ENCODE measurements at regions not wholly inside any gene's neighbourhood (a gene's known extent, or its start where the extent isn't known, plus 50 kb on each side); places are given as distances from the start of the nearest gene placed in this dataset.
"Not testable (repeated sequence)": the region's sequence is repeated elsewhere in the genome, so short reads cannot be mapped to it uniquely, and the experiment has no call there.

DNA sequence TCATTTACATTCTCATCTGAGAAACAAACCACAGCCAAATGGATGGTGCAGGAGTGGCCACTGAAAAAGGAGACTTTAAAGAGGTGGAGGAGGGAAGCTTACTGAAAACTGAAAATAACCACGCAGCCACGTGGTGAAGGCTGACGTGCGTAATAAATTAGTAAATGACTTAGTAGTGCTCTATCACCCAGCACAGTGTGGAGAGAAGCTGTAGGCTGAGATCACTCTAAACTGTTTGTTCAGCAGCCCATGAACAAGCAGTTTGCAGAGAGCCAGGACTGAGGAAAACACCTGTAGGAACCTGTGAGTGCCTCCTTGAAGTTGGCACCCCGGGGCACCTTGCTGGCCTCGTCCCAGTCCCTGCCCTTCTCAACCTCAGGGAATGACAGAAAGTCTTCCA is 193.0 kb downstream of the TXNL1 start:
- no peak overlapping the region for H3K4me2 ChIP-seq (ENCODE audit: low read depth, low read length)
- no peaks in the 10 kb centered on the region for H3F3A ChIP-seq (ENCODE audit: insufficient read depth, low read length)
- no peak overlapping the region for H3K9ac ChIP-seq (ENCODE audit: low read length)
- no peaks in the 10 kb centered on the region for H3K27me3 ChIP-seq (replicated peaks; ENCODE audit: insufficient read depth, low read length)
- H3K9me3 ChIP-seq (replicated peaks; ENCODE audit: insufficient read depth, low read length) = no peaks in the 10 kb centered on the region
- H3K4me3 ChIP-seq (ENCODE audit: low read length) = no peak overlapping the region
- H4K20me1 ChIP-seq (ENCODE audit: insufficient read depth, low read length) = no peaks in the 10 kb centered on the region
- no peak for DNase-seq
- no peaks in the 10 kb centered on the region for H3K79me2 ChIP-seq (ENCODE audit: low read length)
- no peak overlapping the region for H2AFZ ChIP-seq (ENCODE audit: low read length)
- TF ChIP-seq, protein P1, sequence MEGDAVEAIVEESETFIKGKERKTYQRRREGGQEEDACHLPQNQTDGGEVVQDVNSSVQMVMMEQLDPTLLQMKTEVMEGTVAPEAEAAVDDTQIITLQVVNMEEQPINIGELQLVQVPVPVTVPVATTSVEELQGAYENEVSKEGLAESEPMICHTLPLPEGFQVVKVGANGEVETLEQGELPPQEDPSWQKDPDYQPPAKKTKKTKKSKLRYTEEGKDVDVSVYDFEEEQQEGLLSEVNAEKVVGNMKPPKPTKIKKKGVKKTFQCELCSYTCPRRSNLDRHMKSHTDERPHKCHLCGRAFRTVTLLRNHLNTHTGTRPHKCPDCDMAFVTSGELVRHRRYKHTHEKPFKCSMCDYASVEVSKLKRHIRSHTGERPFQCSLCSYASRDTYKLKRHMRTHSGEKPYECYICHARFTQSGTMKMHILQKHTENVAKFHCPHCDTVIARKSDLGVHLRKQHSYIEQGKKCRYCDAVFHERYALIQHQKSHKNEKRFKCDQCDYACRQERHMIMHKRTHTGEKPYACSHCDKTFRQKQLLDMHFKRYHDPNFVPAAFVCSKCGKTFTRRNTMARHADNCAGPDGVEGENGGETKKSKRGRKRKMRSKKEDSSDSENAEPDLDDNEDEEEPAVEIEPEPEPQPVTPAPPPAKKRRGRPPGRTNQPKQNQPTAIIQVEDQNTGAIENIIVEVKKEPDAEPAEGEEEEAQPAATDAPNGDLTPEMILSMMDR (IDR thresholded peaks at IDR 0.05; ENCODE audit: low read length) = no peak
- TF ChIP-seq EZH2 (optimal IDR thresholded peaks at IDR 0.05; ENCODE audit: low read depth, low read length) (no peak), EZH2phosphoT487 (IDR thresholded peaks at IDR 0.05; ENCODE audit: low read length) (no peak)
- H3K36me3 ChIP-seq (replicated peaks; ENCODE audit: insufficient read depth, low read length) = no peaks in the 10 kb centered on the region
- no peaks in the 10 kb centered on the region for H3K4me1 ChIP-seq (ENCODE audit: low read length)
- H3K9me2 ChIP-seq (replicated peaks; ENCODE audit: insufficient read depth, low read length) = no peaks in the 10 kb centered on the region
- H3K27ac ChIP-seq (ENCODE audit: low read length) = no peak overlapping the region

DNA sequence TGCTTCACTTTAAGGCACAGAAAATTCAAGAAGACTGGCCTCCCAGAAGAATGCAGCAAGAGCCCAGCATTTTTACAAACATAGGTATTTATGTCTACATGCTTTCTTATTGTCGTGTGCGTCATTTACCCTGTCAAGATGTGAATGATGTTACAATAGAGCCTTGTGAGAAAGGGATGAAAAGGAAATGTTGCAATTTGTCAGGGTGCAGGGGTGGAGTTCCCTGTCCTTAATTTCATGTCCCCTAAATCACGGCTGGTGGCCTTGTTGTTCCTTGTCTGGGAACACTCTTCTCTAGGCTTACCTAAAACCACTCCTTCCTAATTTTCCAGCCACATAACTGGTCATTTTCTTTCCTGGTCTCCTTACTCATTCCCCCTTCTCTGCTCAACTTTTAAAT is 194.2 kb downstream of the TXNL1 start:
- no peak overlapping the region for H3K27ac ChIP-seq (ENCODE audit: low read length)
- no peaks in the 10 kb centered on the region for H3K79me2 ChIP-seq (ENCODE audit: low read length)
- no peaks in the 10 kb centered on the region for H3K9me3 ChIP-seq (replicated peaks; ENCODE audit: insufficient read depth, low read length)
- H3K9ac ChIP-seq (ENCODE audit: low read length) = no peak overlapping the region
- H3K4me1 ChIP-seq (ENCODE audit: low read length) = no peaks in the 10 kb centered on the region
- no peak overlapping the region for H3K4me3 ChIP-seq (ENCODE audit: low read length)
- H4K20me1 ChIP-seq (ENCODE audit: insufficient read depth, low read length) = no peaks in the 10 kb centered on the region
- no peak overlapping the region for H2AFZ ChIP-seq (ENCODE audit: low read length)
- DNase-seq = no peak
- H3K27me3 ChIP-seq (replicated peaks; ENCODE audit: insufficient read depth, low read length) = no peaks in the 10 kb centered on the region
- no peak for TF ChIP-seq EZH2 (optimal IDR thresholded peaks at IDR 0.05; ENCODE audit: low read depth, low read length)
- TF ChIP-seq, protein P1 (IDR thresholded peaks at IDR 0.05; ENCODE audit: low read length) = no peak
- no peak for TF ChIP-seq EZH2phosphoT487 (IDR thresholded peaks at IDR 0.05; ENCODE audit: low read length)
- no peaks in the 10 kb centered on the region for H3K9me2 ChIP-seq (replicated peaks; ENCODE audit: insufficient read depth, low read length)
- no peaks in the 10 kb centered on the region for H3F3A ChIP-seq (ENCODE audit: insufficient read depth, low read length)
- no peaks in the 10 kb centered on the region for H3K36me3 ChIP-seq (replicated peaks; ENCODE audit: insufficient read depth, low read length)
- no peak overlapping the region for H3K4me2 ChIP-seq (ENCODE audit: low read depth, low read length)

DNA sequence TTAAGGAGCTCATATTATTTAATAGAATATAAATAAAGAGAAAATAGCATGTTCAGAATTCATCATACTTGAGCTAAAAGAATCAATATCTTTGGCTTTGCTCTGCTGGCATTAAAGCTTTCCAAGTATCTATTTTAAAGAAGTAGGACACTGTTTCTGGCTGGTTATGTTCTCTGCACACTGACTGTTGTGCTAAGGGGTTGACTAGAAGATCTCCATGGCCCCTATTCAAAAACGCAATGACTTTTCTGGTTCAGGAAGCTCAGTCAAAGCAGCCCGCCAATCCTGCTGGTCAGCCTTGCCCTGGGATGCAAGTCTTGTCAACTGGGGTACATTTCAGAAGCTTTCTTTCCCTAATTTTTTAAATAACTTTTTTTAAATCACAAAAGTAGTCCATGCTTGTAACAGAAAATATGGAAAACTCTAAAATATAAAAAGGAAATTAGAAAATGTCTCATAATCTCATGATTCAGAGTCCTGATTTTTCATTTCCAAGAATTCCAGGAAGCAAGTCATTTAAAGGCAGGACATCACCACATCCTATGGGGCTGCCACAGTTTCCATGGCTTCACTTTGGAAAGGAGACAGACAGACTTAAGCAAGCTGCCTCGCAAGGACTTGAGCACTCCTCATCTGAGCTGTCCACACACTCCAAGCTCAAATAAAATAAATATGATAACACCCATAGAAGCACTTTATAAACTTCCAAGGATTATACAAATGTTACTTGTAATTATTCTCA is 195.1 kb downstream of the TXNL1 start:
- no peaks in the 10 kb centered on the region for H3K27me3 ChIP-seq (replicated peaks; ENCODE audit: insufficient read depth, low read length)
- TF ChIP-seq EZH2phosphoT487 (IDR thresholded peaks at IDR 0.05; ENCODE audit: low read length) = no peak
- no peak for TF ChIP-seq EZH2 (optimal IDR thresholded peaks at IDR 0.05; ENCODE audit: low read depth, low read length)
- TF ChIP-seq, protein P1 (IDR thresholded peaks at IDR 0.05; ENCODE audit: low read length) = no peak
- DNase-seq = no peak
- no peaks in the 10 kb centered on the region for H3K9me3 ChIP-seq (replicated peaks; ENCODE audit: insufficient read depth, low read length)
- H3K79me2 ChIP-seq (ENCODE audit: low read length) = no peaks in the 10 kb centered on the region
- no peaks in the 10 kb centered on the region for H3K4me1 ChIP-seq (ENCODE audit: low read length)
- H2AFZ ChIP-seq (ENCODE audit: low read length) = no peak overlapping the region
- H3K4me3 ChIP-seq (ENCODE audit: low read length) = no peak overlapping the region
- H3K4me2 ChIP-seq (ENCODE audit: low read depth, low read length) = no peak overlapping the region
- H3K9ac ChIP-seq (ENCODE audit: low read length) = no peak overlapping the region
- no peaks in the 10 kb centered on the region for H3K36me3 ChIP-seq (replicated peaks; ENCODE audit: insufficient read depth, low read length)
- no peaks in the 10 kb centered on the region for H3F3A ChIP-seq (ENCODE audit: insufficient read depth, low read length)
- no peak overlapping the region for H3K27ac ChIP-seq (ENCODE audit: low read length)
- H4K20me1 ChIP-seq (ENCODE audit: insufficient read depth, low read length) = no peaks in the 10 kb centered on the region
- no peaks in the 10 kb centered on the region for H3K9me2 ChIP-seq (replicated peaks; ENCODE audit: insufficient read depth, low read length)

DNA sequence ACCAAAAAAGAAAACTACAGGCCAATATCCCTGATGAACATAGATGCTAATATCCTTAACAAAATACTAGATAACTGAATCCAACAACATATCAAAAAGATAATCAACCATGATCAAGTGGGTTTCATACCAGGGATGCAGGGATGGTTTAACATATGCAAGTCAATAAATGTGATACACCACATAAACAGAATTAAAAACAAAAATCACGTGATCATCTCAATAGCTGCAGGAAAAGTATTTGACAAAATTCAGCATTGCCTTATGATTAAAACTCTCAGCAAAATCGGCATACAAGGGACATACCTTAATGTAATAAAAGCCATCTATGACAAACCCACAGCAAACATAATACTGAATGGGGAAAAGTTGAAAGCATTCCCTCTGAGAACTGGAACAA is 199.9 kb downstream of the TXNL1 start:
- H2AFZ ChIP-seq (ENCODE audit: low read length); H3K4me3 ChIP-seq (ENCODE audit: low read length); H3K79me2 ChIP-seq (ENCODE audit: low read length); DNase-seq; H3K27ac ChIP-seq (ENCODE audit: low read length); H3K36me3 ChIP-seq (replicated peaks; ENCODE audit: insufficient read depth, low read length); H3K9ac ChIP-seq (ENCODE audit: low read length); H3K9me2 ChIP-seq (replicated peaks; ENCODE audit: insufficient read depth, low read length); H4K20me1 ChIP-seq (ENCODE audit: insufficient read depth, low read length); H3K4me1 ChIP-seq (ENCODE audit: low read length); H3F3A ChIP-seq (ENCODE audit: insufficient read depth, low read length); H3K9me3 ChIP-seq (replicated peaks; ENCODE audit: insufficient read depth, low read length); H3K4me2 ChIP-seq (ENCODE audit: low read depth, low read length); H3K27me3 ChIP-seq (replicated peaks; ENCODE audit: insufficient read depth, low read length): not testable (repeated sequence)

Measured in MM.1S (cell line).